ENCODE measurements at regions not wholly inside any gene's neighbourhood (a gene's known extent, or its start where the extent isn't known, plus 50 kb on each side); places are given as distances from the start of the nearest gene placed in this dataset.

GRCh38 chr13:50700664-50701305 is 142.7 kb downstream of the DLEU7 start:
- TF ChIP-seq FOS (IDR thresholded peaks at IDR 0.05; ENCODE audit: low read depth, low read length) (no peak), CTCF (conservative IDR thresholded peaks at IDR 0.05; ENCODE audit: low read depth, low read length) (no peak), MXI1 (IDR thresholded peaks at IDR 0.05; ENCODE audit: borderline replicate concordance, low read depth, low read length) (no peak)
